ENCODE measurements at regions not wholly inside any gene's neighbourhood (a gene's known extent, or its start where the extent isn't known, plus 50 kb on each side); places are given as distances from the start of the nearest gene placed in this dataset.
A peak's percentile ranks its signal among the peaks of the same experiment; 100 is the strongest.

- Mint-ChIP-seq H3K4me1 (no peaks in the 10 kb centered on the region), H3K4me3 (no peak overlapping the region), H3K36me3 (ENCODE audit: low read depth) (no peaks in the 10 kb centered on the region), H3K27me3 (no peaks in the 10 kb centered on the region), H3K27ac (no peak overlapping the region)
- peak; percentile 41 for ATAC-seq
- peaks cover 4% of the 10 kb centered on the region for H3K9me3 ChIP-seq (ENCODE audit: control insufficient read depth, low read length, poor library complexity, severe bottlenecking)
- DNase-seq = no peak
These were observed 566.9 kb upstream of the ANO5 start for GRCh38 chr11:21625982-21626381.

DNA sequence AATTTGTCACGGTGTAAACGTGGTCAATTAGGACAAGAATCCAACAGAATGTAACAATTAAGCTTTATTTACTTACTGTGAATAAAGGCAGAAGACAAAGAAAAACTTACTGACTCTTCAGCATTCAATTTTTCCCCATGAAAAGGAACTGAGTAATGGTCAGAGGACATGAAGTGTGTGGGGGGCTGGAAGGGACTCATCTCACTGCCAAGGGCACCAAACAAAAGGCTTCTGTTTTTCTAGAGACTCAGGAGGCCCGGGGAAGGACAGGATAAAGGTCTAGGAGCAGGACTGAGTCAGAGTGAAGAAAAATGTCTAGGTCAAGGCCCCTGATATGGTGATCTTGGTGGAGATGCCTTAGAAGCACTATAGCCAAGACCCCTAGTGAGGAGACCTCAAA is 564.2 kb upstream of the ANO5 start:
- Mint-ChIP-seq H3K27me3 (no peaks in the 10 kb centered on the region), H3K4me1 (no peaks in the 10 kb centered on the region), H3K27ac (no peak overlapping the region), H3K36me3 (ENCODE audit: low read depth) (no peaks in the 10 kb centered on the region), H3K4me3 (no peak overlapping the region)
- DNase-seq = no peak
- peaks cover 4% of the 10 kb centered on the region for H3K9me3 ChIP-seq (ENCODE audit: control insufficient read depth, low read length, poor library complexity, severe bottlenecking)
- ATAC-seq = no peak

GRCh38 chr11:21630934-21631478 is 561.9 kb upstream of the ANO5 start:
- Mint-ChIP-seq H3K4me3 (no peak overlapping the region), H3K27me3 (no peaks in the 10 kb centered on the region), H3K36me3 (ENCODE audit: low read depth) (no peaks in the 10 kb centered on the region), H3K4me1 (no peaks in the 10 kb centered on the region), H3K27ac (no peak overlapping the region)
- DNase-seq (no peak), ATAC-seq (no peak)
- H3K9me3 ChIP-seq (ENCODE audit: control insufficient read depth, low read length, poor library complexity, severe bottlenecking) = peaks cover 4% of the 10 kb centered on the region

- no peaks in the 10 kb centered on the region for H3K36me3 Mint-ChIP-seq (ENCODE audit: low read depth)
- no peak for DNase-seq
- no peak overlapping the region for H3K4me3 Mint-ChIP-seq
- peaks cover 4% of the 10 kb centered on the region for H3K9me3 ChIP-seq (ENCODE audit: control insufficient read depth, low read length, poor library complexity, severe bottlenecking)
- no peaks in the 10 kb centered on the region for H3K27me3 Mint-ChIP-seq
- no peak overlapping the region for H3K27ac Mint-ChIP-seq
- ATAC-seq = no peak
- no peaks in the 10 kb centered on the region for H3K4me1 Mint-ChIP-seq
These were observed 560.9 kb upstream of the ANO5 start for GRCh38 chr11:21631991-21632390.

DNA sequence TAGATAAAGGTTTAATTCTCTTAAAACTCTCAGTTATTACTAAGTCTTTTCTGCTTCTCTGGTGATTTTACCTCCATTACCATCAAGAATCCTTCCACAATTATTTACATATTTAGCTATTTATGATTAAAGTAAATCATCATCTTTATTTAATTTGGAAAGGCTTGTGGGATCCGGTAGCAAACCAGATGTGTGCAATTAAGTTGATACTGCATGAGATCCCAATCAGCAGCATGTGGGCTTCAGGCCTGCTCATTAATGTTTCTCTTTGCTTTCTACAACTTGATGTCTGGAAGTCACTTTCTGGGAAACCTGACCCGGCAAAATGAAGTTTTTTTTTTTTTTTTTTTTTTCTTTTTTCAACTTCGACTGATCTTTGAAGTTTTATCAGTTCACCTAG is 558.4 kb upstream of the ANO5 start:
- ATAC-seq (no peak), DNase-seq (no peak)
- Mint-ChIP-seq H3K4me1 (no peaks in the 10 kb centered on the region), H3K4me3 (no peak overlapping the region), H3K27me3 (no peaks in the 10 kb centered on the region), H3K27ac (no peak overlapping the region), H3K36me3 (ENCODE audit: low read depth) (no peaks in the 10 kb centered on the region)
- H3K9me3 ChIP-seq (ENCODE audit: control insufficient read depth, low read length, poor library complexity, severe bottlenecking) = peaks cover 4% of the 10 kb centered on the region

DNA sequence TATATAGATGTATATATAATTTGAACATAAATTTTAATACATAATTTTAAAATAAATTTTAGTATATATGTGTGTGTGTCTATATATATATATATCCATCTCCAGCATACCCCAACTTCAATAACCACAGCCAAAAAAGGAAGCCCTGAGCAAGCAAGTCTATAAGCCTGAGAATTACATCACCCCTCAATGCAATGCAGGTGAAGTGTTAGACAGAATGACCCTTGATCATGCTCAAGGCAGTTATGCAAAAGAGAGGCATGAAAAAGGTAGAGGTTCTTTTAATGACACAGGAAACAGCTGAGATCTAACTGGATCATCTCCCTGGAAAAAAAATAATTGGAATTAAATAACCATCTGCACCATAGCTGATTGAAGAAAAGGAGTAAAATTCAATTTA is 557.9 kb upstream of the ANO5 start:
- ATAC-seq (no peak), DNase-seq (no peak)
- H3K4me1 Mint-ChIP-seq = no peaks in the 10 kb centered on the region
- no peaks in the 10 kb centered on the region for H3K36me3 Mint-ChIP-seq (ENCODE audit: low read depth)
- peaks cover 4% of the 10 kb centered on the region for H3K9me3 ChIP-seq (ENCODE audit: control insufficient read depth, low read length, poor library complexity, severe bottlenecking)
- H3K4me3 Mint-ChIP-seq = no peak overlapping the region
- no peak overlapping the region for H3K27ac Mint-ChIP-seq
- no peaks in the 10 kb centered on the region for H3K27me3 Mint-ChIP-seq

GRCh38 chr11:21635394-21636145 is 557.3 kb upstream of the ANO5 start:
- Mint-ChIP-seq H3K4me3 (no peak overlapping the region), H3K36me3 (ENCODE audit: low read depth) (no peaks in the 10 kb centered on the region), H3K27me3 (no peaks in the 10 kb centered on the region), H3K4me1 (no peaks in the 10 kb centered on the region), H3K27ac (no peak overlapping the region)
- H3K9me3 ChIP-seq (ENCODE audit: control insufficient read depth, low read length, poor library complexity, severe bottlenecking) = peaks cover under 1% of the 10 kb centered on the region
- no peak for ATAC-seq
- DNase-seq = no peak

- ATAC-seq = no peak
- no peaks in the 10 kb centered on the region for H3K36me3 Mint-ChIP-seq (ENCODE audit: low read depth)
- H3K4me1 Mint-ChIP-seq = no peaks in the 10 kb centered on the region
- H3K9me3 ChIP-seq (ENCODE audit: control insufficient read depth, low read length, poor library complexity, severe bottlenecking) = no peaks in the 10 kb centered on the region
- no peaks in the 10 kb centered on the region for H3K27me3 Mint-ChIP-seq
- no peak overlapping the region for H3K4me3 Mint-ChIP-seq
- H3K27ac Mint-ChIP-seq = no peak overlapping the region
- no peak for DNase-seq
These were observed 556.3 kb upstream of the ANO5 start for GRCh38 chr11:21636561-21636960.

- Mint-ChIP-seq H3K27me3 (no peaks in the 10 kb centered on the region), H3K4me3 (no peak overlapping the region), H3K4me1 (no peaks in the 10 kb centered on the region), H3K27ac (no peak overlapping the region), H3K36me3 (ENCODE audit: low read depth) (no peaks in the 10 kb centered on the region)
- no peak for ATAC-seq
- no peak for DNase-seq
- no peaks in the 10 kb centered on the region for H3K9me3 ChIP-seq (ENCODE audit: control insufficient read depth, low read length, poor library complexity, severe bottlenecking)
These were observed 552.4 kb upstream of the ANO5 start for GRCh38 chr11:21640491-21640890.

DNA sequence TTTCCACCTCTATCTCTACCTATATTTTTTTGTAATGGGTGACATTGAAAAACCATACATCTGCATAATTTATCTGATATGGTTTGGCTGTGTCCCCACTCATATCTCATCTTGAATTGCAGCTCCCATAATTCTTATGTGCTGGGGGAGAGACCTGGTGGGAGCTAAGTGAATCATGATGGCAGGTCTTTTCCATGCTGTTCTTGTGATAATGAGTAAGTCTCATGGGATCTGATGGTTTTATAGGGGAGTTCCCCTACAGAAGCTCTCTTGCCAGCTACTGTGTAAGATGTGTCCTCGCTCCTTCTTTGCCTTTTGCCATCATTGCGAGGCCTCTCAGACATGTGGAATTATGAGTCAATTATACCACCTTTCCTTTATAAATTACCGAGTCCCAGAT is 551.0 kb upstream of the ANO5 start:
- ATAC-seq (no peak), DNase-seq (no peak)
- no peaks in the 10 kb centered on the region for H3K4me1 Mint-ChIP-seq
- H3K27ac Mint-ChIP-seq = no peak overlapping the region
- no peaks in the 10 kb centered on the region for H3K36me3 Mint-ChIP-seq (ENCODE audit: low read depth)
- no peaks in the 10 kb centered on the region for H3K27me3 Mint-ChIP-seq
- H3K4me3 Mint-ChIP-seq = no peak overlapping the region
- H3K9me3 ChIP-seq (ENCODE audit: control insufficient read depth, low read length, poor library complexity, severe bottlenecking) = no peaks in the 10 kb centered on the region

- ATAC-seq = no peak
- Mint-ChIP-seq H3K4me3 (no peak overlapping the region), H3K27ac (no peak overlapping the region), H3K4me1 (no peaks in the 10 kb centered on the region), H3K36me3 (ENCODE audit: low read depth) (no peaks in the 10 kb centered on the region), H3K27me3 (no peaks in the 10 kb centered on the region)
- H3K9me3 ChIP-seq (ENCODE audit: control insufficient read depth, low read length, poor library complexity, severe bottlenecking) = no peaks in the 10 kb centered on the region
- DNase-seq = no peak
These were observed 546.5 kb upstream of the ANO5 start for GRCh38 chr11:21646351-21646750.

- H3K4me3 Mint-ChIP-seq = no peak overlapping the region
- H3K27me3 Mint-ChIP-seq = no peaks in the 10 kb centered on the region
- no peaks in the 10 kb centered on the region for H3K36me3 Mint-ChIP-seq (ENCODE audit: low read depth)
- DNase-seq (no peak), ATAC-seq (no peak)
- H3K9me3 ChIP-seq (ENCODE audit: control insufficient read depth, low read length, poor library complexity, severe bottlenecking) = no peaks in the 10 kb centered on the region
- H3K27ac Mint-ChIP-seq = no peak overlapping the region
- no peaks in the 10 kb centered on the region for H3K4me1 Mint-ChIP-seq
These were observed 541.9 kb upstream of the ANO5 start for GRCh38 chr11:21650961-21651360.

- H3K27ac Mint-ChIP-seq = no peak overlapping the region
- no peaks in the 10 kb centered on the region for H3K4me1 Mint-ChIP-seq
- H3K27me3 Mint-ChIP-seq = no peaks in the 10 kb centered on the region
- no peaks in the 10 kb centered on the region for H3K36me3 Mint-ChIP-seq (ENCODE audit: low read depth)
- no peaks in the 10 kb centered on the region for H3K9me3 ChIP-seq (ENCODE audit: control insufficient read depth, low read length, poor library complexity, severe bottlenecking)
- no peak for DNase-seq
- H3K4me3 Mint-ChIP-seq = no peak overlapping the region
- ATAC-seq = no peak
These were observed 538.9 kb upstream of the ANO5 start for GRCh38 chr11:21653951-21654421.

DNA sequence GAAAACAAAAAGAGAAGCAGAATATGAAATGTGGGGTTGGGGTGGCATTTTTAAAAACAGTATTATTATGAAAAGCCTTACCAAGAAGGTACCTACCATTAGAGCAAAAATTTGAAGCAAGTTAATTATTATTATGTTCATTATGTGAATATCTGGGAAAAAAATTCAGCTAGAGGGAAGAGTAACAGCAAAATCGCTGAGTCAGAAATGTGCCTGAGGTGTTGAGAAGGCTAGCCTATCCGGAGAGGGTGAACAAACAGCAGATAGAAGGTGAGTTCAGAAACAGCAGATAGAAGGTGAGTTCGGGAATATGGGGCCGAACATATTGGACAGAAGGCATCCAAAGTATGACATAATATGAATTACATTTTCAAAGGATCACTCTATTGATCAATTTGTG is 536.8 kb upstream of the ANO5 start:
- no peaks in the 10 kb centered on the region for H3K9me3 ChIP-seq (ENCODE audit: control insufficient read depth, low read length, poor library complexity, severe bottlenecking)
- Mint-ChIP-seq H3K4me1 (no peaks in the 10 kb centered on the region), H3K4me3 (no peak overlapping the region), H3K36me3 (ENCODE audit: low read depth) (no peaks in the 10 kb centered on the region), H3K27ac (no peak overlapping the region), H3K27me3 (no peaks in the 10 kb centered on the region)
- DNase-seq (no peak), ATAC-seq (no peak)
